H1 (cell line): ENCODE measurements at regions not wholly inside any gene's neighbourhood (a gene's known extent, or its start where the extent isn't known, plus 50 kb on each side); places are given as distances from the start of the nearest gene placed in this dataset.

Experiments used
- FOSL1 ChIP-seq: IDR thresholded peaks from 2 replicates; pipeline ENCODE4 v1.6.1; 2011; ENCODE audit warnings: mild to moderate bottlenecking, low read depth, low read length, moderate library complexity; ENCODE audit not compliant: insufficient read depth
- SP4 ChIP-seq: IDR thresholded peaks from 2 replicates; pipeline ENCODE4 v1.6.1; 2012; ENCODE audit warnings: low read length, inconsistent platforms
- SRF ChIP-seq: IDR thresholded peaks from 2 replicates; pipeline ENCODE4 v1.6.1; 2011; ENCODE audit warnings: mild to moderate bottlenecking, low read depth, low read length, moderate library complexity
- TAF1 ChIP-seq: IDR thresholded peaks from 2 replicates; pipeline ENCODE4 v1.6.1; 2011; ENCODE audit warnings: mild to moderate bottlenecking, low read depth, low read length
- TEAD4 ChIP-seq: IDR thresholded peaks from 2 replicates; pipeline ENCODE4 v1.6.1; 2012; ENCODE audit warnings: low read depth, low read length, inconsistent platforms, mixed read lengths

DNA sequence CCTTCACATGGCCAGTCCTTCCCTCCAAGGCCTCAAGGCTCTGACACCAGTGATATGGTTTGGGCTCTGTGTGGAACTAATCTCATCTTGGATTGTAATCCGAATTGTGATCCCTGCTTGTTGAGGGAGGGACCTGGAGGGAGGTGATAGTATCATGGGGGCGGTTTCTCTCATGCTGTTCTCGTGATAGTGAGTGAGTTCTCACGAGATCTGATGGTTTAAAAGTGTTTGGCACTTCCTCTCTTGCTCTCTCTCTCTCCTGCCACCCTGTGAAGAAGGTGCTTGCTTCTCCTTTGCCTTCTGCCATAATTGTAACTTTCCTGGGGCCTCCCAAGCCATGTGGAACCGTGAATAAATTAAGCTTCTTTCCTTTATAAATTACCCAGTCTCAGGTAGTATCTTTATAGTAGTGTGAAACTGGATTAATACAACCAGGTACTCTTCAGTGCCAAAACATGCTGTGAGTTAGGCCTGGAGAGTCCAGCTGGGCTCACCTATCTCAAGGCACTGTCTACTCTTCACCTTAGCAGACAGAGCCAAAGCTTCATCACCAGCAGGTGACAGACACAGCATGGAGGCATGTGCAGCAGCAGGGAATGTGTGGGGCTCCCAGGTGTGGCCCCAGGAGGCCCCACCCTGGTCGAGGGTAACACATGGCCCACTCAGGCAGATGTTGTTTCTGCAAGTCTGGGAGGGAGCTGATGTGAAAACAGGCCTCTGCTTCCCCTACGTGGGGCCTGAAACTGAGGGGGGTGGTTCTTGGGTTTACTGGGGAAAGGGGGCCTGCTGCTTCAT lies 97.5 kb upstream of the CDYL start (continued):
- TF ChIP-seq SRF: no peak
- no peak for TF ChIP-seq FOSL1
- TF ChIP-seq TEAD4: no peak
- TF ChIP-seq SP4: no peak
- TF ChIP-seq TAF1: no peak
